SK-N-SH (cell line): ENCODE measurements at regions not wholly inside any gene's neighbourhood (a gene's known extent, or its start where the extent isn't known, plus 50 kb on each side); places are given as distances from the start of the nearest gene placed in this dataset.

Experiments used
- CTCF ChIA-PET: fragments of 300-600, 350-600 bp; formaldehyde crosslinking; extraction: SDS; loops from one replicate; lab custom pipeline; 2021; lab: Yijun Ruan, JAX
- POLR2A ChIA-PET: fragments of 350-600 bp; sonication (Branson Sonifier 250); formaldehyde crosslinking; extraction: SDS; loops from one replicate; lab custom pipeline; 2020; ENCODE audit warnings: antibody characterized with exemption, inconsistent platforms; lab: Yijun Ruan, JAX
- DNase-seq: peaks from one replicate; pipeline ENCODE4 v3.0.0; 2012
- H2AFZ ChIP-seq: fragments of 200-600 bp; sonication (generic); 2 replicates; pipeline ENCODE4 v1.8.1; 2016; ENCODE audit warnings: antibody characterized with exemption, mild to moderate bottlenecking, low read depth
- H3F3A ChIP-seq: fragments of 200-600 bp; sonication (generic); replicated peaks from 2 replicates; pipeline ENCODE3; 2016; ENCODE audit warnings: antibody characterized with exemption, mild to moderate bottlenecking; ENCODE audit not compliant: insufficient read depth
- H3K27ac ChIP-seq, 2 experiments: fragments of 200-500 bp in 1 of 2; fragments of 200-600 bp in 1 of 2; sonication (Bioruptor generic) in 1 of 2; sonication (generic), shearing (Covaris generic) in 1 of 2; 2 replicates each; pipeline versions ENCODE4 v1.5.1 to v1.6.1; 2014 to 2016; ENCODE audit warnings: low read depth in 2 of 2, inconsistent platforms in 1 of 2, low read length in 1 of 2, mild to moderate bottlenecking in 1 of 2, mixed read lengths in 1 of 2
- H3K27me3 ChIP-seq: fragments of 200-600 bp; sonication (generic), shearing (Covaris generic); 2 replicates; pipeline ENCODE4 v1.6.1; 2016; ENCODE audit warnings: mixed run types; ENCODE audit not compliant: insufficient read depth
- H3K36me3 ChIP-seq, 2 experiments: fragments of 200-500 bp in 1 of 2; fragments of 200-600 bp in 1 of 2; sonication (Bioruptor generic) in 1 of 2; sonication (generic) in 1 of 2; replicated peaks in 1 of 2; 2 replicates each; pipeline versions ENCODE3 to v1.5.1; 2014 to 2016; ENCODE audit warnings: low read length in 1 of 2, mild to moderate bottlenecking in 1 of 2; ENCODE audit not compliant: insufficient read depth in 2 of 2, control insufficient read depth in 1 of 2
- H3K4me1 ChIP-seq, 2 experiments: fragments of 200-500 bp in 1 of 2; fragments of 200-600 bp in 1 of 2; sonication (Bioruptor generic) in 1 of 2; sonication (generic), shearing (Covaris generic) in 1 of 2; 2 replicates each; pipeline versions ENCODE4 v1.5.1 to v1.6.1; 2014 to 2016; ENCODE audit warnings: low read depth in 1 of 2, low read length in 1 of 2, mixed run types in 1 of 2; ENCODE audit not compliant: insufficient read depth in 2 of 2, control insufficient read depth in 1 of 2
- H3K4me2 ChIP-seq: fragments of 200-600 bp; sonication (generic), shearing (Covaris generic); 2 replicates; pipeline ENCODE4 v1.6.1; 2017; ENCODE audit warnings: mixed run types
- H3K4me3 ChIP-seq, 2 experiments: fragments of 200-500 bp in 1 of 2; fragments of 200-600 bp in 1 of 2; sonication (Bioruptor generic) in 1 of 2; sonication (generic), shearing (Covaris generic) in 1 of 2; 2 replicates each; pipeline versions ENCODE4 v1.5.1 to v1.8.1; 2014 to 2016; ENCODE audit warnings: low read depth in 2 of 2, inconsistent platforms in 1 of 2, low read length in 1 of 2, mild to moderate bottlenecking in 1 of 2, mixed read lengths in 1 of 2, moderate library complexity in 1 of 2
- H3K79me2 ChIP-seq: fragments of 200-600 bp; sonication (generic); 2 replicates; pipeline ENCODE4 v1.8.1; 2017; ENCODE audit warnings: mild to moderate bottlenecking; ENCODE audit not compliant: insufficient read depth
- H3K9ac ChIP-seq: fragments of 200-600 bp; sonication (generic); 2 replicates; pipeline ENCODE4 v1.6.1; 2017; ENCODE audit warnings: mixed run types
- H3K9me2 ChIP-seq: fragments of 200-600 bp; sonication (generic); 2 replicates; pipeline ENCODE4 v1.6.1; 2017; ENCODE audit warnings: mixed run types
- H3K9me3 ChIP-seq: fragments of 200-600 bp; sonication (generic); 2 replicates; pipeline ENCODE4 v1.6.1; 2017; ENCODE audit warnings: mixed run types, mild to moderate bottlenecking, moderate library complexity
- H4K20me1 ChIP-seq: fragments of 200-600 bp; sonication (generic); 2 replicates; pipeline ENCODE4 v1.6.1; 2017; ENCODE audit warnings: mild to moderate bottlenecking, mixed run types; ENCODE audit not compliant: insufficient read depth
- CTCF ChIP-seq: fragments of 200-600 bp; sonication (generic); IDR thresholded peaks from 2 replicates; pipeline ENCODE4 v1.6.1; 2017; ENCODE audit warnings: antibody characterized with exemption, mild to moderate bottlenecking, moderate library complexity
- ELF1 ChIP-seq: IDR thresholded peaks from 2 replicates; pipeline ENCODE4 v1.4.0; 2012
- FOXJ3 ChIP-seq: sonication (generic); formaldehyde crosslinking; IDR thresholded peaks from 2 replicates; pipeline ENCODE4 v1.5.1; 2020; ENCODE audit warnings: mild to moderate bottlenecking, missing genetic modification reagents
- FOXM1 ChIP-seq: IDR thresholded peaks from 2 replicates; pipeline ENCODE4 v1.4.0; 2012; ENCODE audit warnings: low read depth, mild to moderate bottlenecking
- IRF3 ChIP-seq: fragments of 150-350 bp; IDR thresholded peaks from 2 replicates; pipeline ENCODE4 v1.6.1; 2016; ENCODE audit warnings: mild to moderate bottlenecking, low read depth, low read length
- JUND ChIP-seq: IDR thresholded peaks from 2 replicates; pipeline ENCODE4 v1.4.0; 2012
- MXI1 ChIP-seq: IDR thresholded peaks from 2 replicates; pipeline ENCODE4 v1.6.1; 2012; ENCODE audit warnings: mild to moderate bottlenecking, low read depth, low read length, improper control_type of control experiment
- PBX3 ChIP-seq: IDR thresholded peaks from 2 replicates; pipeline ENCODE4; 2012
- RAD21 ChIP-seq: IDR thresholded peaks from 2 replicates; pipeline ENCODE4 v1.6.1; 2012; ENCODE audit warnings: mild to moderate bottlenecking, low read length
- RCOR1 ChIP-seq: fragments of 150-350 bp; IDR thresholded peaks from 2 replicates; pipeline ENCODE4 v1.6.1; 2017; ENCODE audit warnings: antibody characterized with exemption, low read length
- RFX5 ChIP-seq: IDR thresholded peaks from 2 replicates; pipeline ENCODE4 v1.6.1; 2012; ENCODE audit warnings: mild to moderate bottlenecking, improper control_type of control experiment, low read length
- SIN3A ChIP-seq: IDR thresholded peaks from 2 replicates; pipeline ENCODE4 v1.6.1; 2012; ENCODE audit warnings: low read depth, mild to moderate bottlenecking, low read length, moderate library complexity, borderline replicate concordance
- SMC3 ChIP-seq: IDR thresholded peaks from 2 replicates; pipeline ENCODE4 v1.6.1; 2012; ENCODE audit warnings: low read depth, low read length, improper control_type of control experiment
- TAF1 ChIP-seq: IDR thresholded peaks from 2 replicates; pipeline ENCODE4 v1.6.1; 2012; ENCODE audit warnings: low read depth, mild to moderate bottlenecking, low read length, moderate library complexity, borderline replicate concordance
- TCF12 ChIP-seq: IDR thresholded peaks from 2 replicates; pipeline ENCODE4 v1.4.0; 2012
- USF2 ChIP-seq: fragments of 150-350 bp; IDR thresholded peaks from 2 replicates; pipeline ENCODE4 v1.6.1; 2017; ENCODE audit warnings: antibody characterized with exemption, low read length, low read depth, borderline replicate concordance
- YY1 ChIP-seq: IDR thresholded peaks from 2 replicates; pipeline ENCODE4 v1.4.0; 2012; ENCODE audit warnings: low read depth, mild to moderate bottlenecking
- ZBTB33 ChIP-seq: IDR thresholded peaks from 2 replicates; pipeline ENCODE4 v1.4.0; 2012; ENCODE audit warnings: low read depth, borderline replicate concordance
- WGBS: methylation state at CpG from one replicate; pipeline ENCODE4 v1.1.6; 2017; ENCODE audit warnings: low lambda C conversion rate; 5-methylcytosine and 5-hydroxymethylcytosine counted together

- whole genome bisulfite sequencing, result 86% methylated on average over 5 of the region's 5 CpGs
- CTCF ChIA-PET, result interaction anchor here (1.0 to 1.4 kb wide), 3 partner anchors 193 to 640 kb away, joined by 3 to 4 read pairs (median 3); no protein-coding TSS in a partner anchor
Observed at GRCh38 chr3:24043985-24044384, 98.9 kb downstream of the NR1D2 start.

GRCh38 chr3:24046214-24046613 lies 101.1 kb downstream of the NR1D2 start:
- no peaks in the 10 kb centered on the region for H3K36me3 ChIP-seq
- no peak for TF ChIP-seq TCF12
- TF ChIP-seq FOXM1, result no peak
- TF ChIP-seq IRF3, result no peak
- TF ChIP-seq RCOR1, result no peak
- TF ChIP-seq TAF1, result no peak
- TF ChIP-seq JUND, result no peak
- TF ChIP-seq MXI1, result no peak
- no peak for TF ChIP-seq FOXJ3 (CRISPR knock-in tag)
- no peak for TF ChIP-seq ZBTB33
- TF ChIP-seq ELF1, result no peak
- no peak for TF ChIP-seq RAD21
- no peak for TF ChIP-seq PBX3
- TF ChIP-seq YY1, result no peak
- TF ChIP-seq CTCF, result no peak
- no peak for TF ChIP-seq RFX5
- no peak for TF ChIP-seq SMC3
- TF ChIP-seq USF2, result no peak
- TF ChIP-seq SIN3A, result no peak
- H3K27ac ChIP-seq, result no peak overlapping the region
- H3K27me3 ChIP-seq, result no peaks in the 10 kb centered on the region
- no peaks in the 10 kb centered on the region for H3K79me2 ChIP-seq
- peaks cover 9% of the 10 kb centered on the region for H3F3A ChIP-seq
- ChIA-PET CTCF (interaction anchor here (1.1 kb wide), 1 partner anchor 110 kb away, joined by 3 read pairs; no protein-coding TSS in a partner anchor), POLR2A (interaction anchor here (0.5 kb wide), 1 partner anchor 7 kb away, joined by 3 read pairs; no protein-coding TSS in a partner anchor)
- H3K9me2 ChIP-seq, result no peaks in the 10 kb centered on the region
- no peak overlapping the region for H3K9ac ChIP-seq
- peaks cover 0 to 7% of the 10 kb centered on the region in 2 experiments; a peak in 1 of 4 replicates for H3K4me1 ChIP-seq
- no peak overlapping the region for H2AFZ ChIP-seq
- H3K4me3 ChIP-seq, result no peak overlapping the region
- DNase-seq, result no peak
- H4K20me1 ChIP-seq, result no peaks in the 10 kb centered on the region
- H3K9me3 ChIP-seq, result no peaks in the 10 kb centered on the region
- H3K4me2 ChIP-seq, result no peak overlapping the region

More at GRCh38 chr3:24043985-24044384, 98.9 kb downstream of the NR1D2 start:
- H3K79me2 ChIP-seq, result no peaks in the 10 kb centered on the region
- H4K20me1 ChIP-seq, result no peaks in the 10 kb centered on the region
- POLR2A ChIA-PET, result no interaction called here
- peaks cover 9% of the 10 kb centered on the region for H3F3A ChIP-seq
- H3K9me2 ChIP-seq, result no peaks in the 10 kb centered on the region
- no peak overlapping the region for H2AFZ ChIP-seq
- no peak overlapping the region for H3K4me3 ChIP-seq
- no peaks in the 10 kb centered on the region for H3K27me3 ChIP-seq
- no peak overlapping the region for H3K9ac ChIP-seq
- no peaks in the 10 kb centered on the region for H3K36me3 ChIP-seq
- H3K4me1 ChIP-seq, result peaks cover 0 to 7% of the 10 kb centered on the region in 2 experiments; a peak in 1 of 4 replicates
- TF ChIP-seq SIN3A, result no peak
- H3K27ac ChIP-seq, result no peak overlapping the region
- H3K4me2 ChIP-seq, result no peak overlapping the region
- H3K9me3 ChIP-seq, result no peaks in the 10 kb centered on the region
- no peak for DNase-seq
